CD4-positive, alpha-beta T cell (primary cell): ENCODE measurements at regions not wholly inside any gene's neighbourhood (a gene's known extent, or its start where the extent isn't known, plus 50 kb on each side); places are given as distances from the start of the nearest gene placed in this dataset.

Experiments
- ATAC-seq: fragments of 200-7000 bp; cut with Tn5 transposase; one replicate; pipeline ENCODE4 v1.10.0; 2022; ENCODE audit warnings: mild to moderate bottlenecking; ENCODE audit not compliant: poor library complexity
- CTCF ChIA-PET: fragments of 350-600 bp; sonication (Branson Sonifier 250); formaldehyde crosslinking; loops from one replicate; lab custom pipeline; 2021; ENCODE audit warnings: antibody characterized with exemption, inconsistent platforms; lab: Charles Lee
- POLR2A ChIA-PET: fragments of 350-600 bp; sonication (Branson Sonifier 250); formaldehyde crosslinking; loops from one replicate; lab custom pipeline; 2021; ENCODE audit warnings: antibody characterized with exemption, inconsistent platforms; lab: Charles Lee
- DNase-seq, 14 experiments: peaks; one replicate each; pipeline ENCODE4 v3.0.0-alpha.2; 2013 to 2020; ENCODE audit warnings: mixed read lengths in 2 of 14
- H3K27ac ChIP-seq, 2 donors: one replicate each; pipeline versions ENCODE4 v1.5.1 to v1.7.0; 2013; ENCODE audit warnings: low read length in 2 of 2, low read depth in 1 of 2, mild to moderate bottlenecking in 1 of 2
- H3K27me3 ChIP-seq, 2 experiments: 1 replicate in 1 of 2; 2 replicates in 1 of 2; pipeline versions ENCODE4 v1.6.1 to v1.7.0; 2013; ENCODE audit warnings: low read length in 2 of 2, control low read depth in 1 of 2, mild to moderate bottlenecking in 1 of 2, moderate library complexity in 1 of 2; ENCODE audit not compliant: insufficient read depth in 2 of 2, control insufficient read depth in 1 of 2
- H3K36me3 ChIP-seq: one replicate; pipeline ENCODE4 v1.6.1; 2013; ENCODE audit warnings: low read length, control low read depth; ENCODE audit not compliant: insufficient read depth
- H3K4me1 ChIP-seq: one replicate; pipeline ENCODE4 v1.6.1; 2013; ENCODE audit warnings: low read length, control low read depth; ENCODE audit not compliant: insufficient read depth
- H3K4me3 ChIP-seq: one replicate; pipeline ENCODE4 v1.5.1; 2013; ENCODE audit warnings: mild to moderate bottlenecking, low read length, moderate library complexity
- H3K9me3 ChIP-seq, 2 experiments: 1 replicate in 1 of 2; 2 replicates in 1 of 2; pipeline versions ENCODE4 v1.6.1 to v1.7.0; 2013; ENCODE audit warnings: low read length in 2 of 2, mild to moderate bottlenecking in 2 of 2, control low read depth in 1 of 2, moderate library complexity in 1 of 2; ENCODE audit not compliant: control insufficient read depth in 1 of 2, insufficient read depth in 1 of 2
- H3K27ac Mint-ChIP-seq: one replicate; pipeline ENCODE4 v1.8.0; 2020; ENCODE audit warnings: mixed read lengths
- H3K27me3 Mint-ChIP-seq: one replicate; pipeline ENCODE4 v1.8.0; 2021; ENCODE audit warnings: mixed read lengths
- H3K36me3 Mint-ChIP-seq: one replicate; pipeline ENCODE4 v1.8.0; 2021; ENCODE audit warnings: low read depth, mixed read lengths
- H3K4me1 Mint-ChIP-seq: one replicate; pipeline ENCODE4 v1.8.0; 2021; ENCODE audit warnings: low read depth, mixed read lengths
- H3K4me3 Mint-ChIP-seq: one replicate; pipeline ENCODE4 v1.8.0; 2020; ENCODE audit warnings: mild to moderate bottlenecking, mixed read lengths
- H3K9me3 Mint-ChIP-seq: one replicate; pipeline ENCODE4 v1.8.0; 2020; ENCODE audit warnings: mixed read lengths
- intact Hi-C, 2 experiments: fragments of 100-400 bp; cut with DNase I in 1 of 2; cut with micrococcal nuclease in 1 of 2; formaldehyde crosslinking; loops; one replicate each; pipeline versions ENCODE4 v1.15.1 to v1.9.0; 2023 to 2025; cut with DNase I, micrococcal nuclease
- TF ChIP-seq, protein P1 (sequence below): fragments of 200-600 bp; IDR thresholded peaks from one replicate; pipeline ENCODE4 v1.8.0; 2022; ENCODE audit warnings: antibody characterized with exemption, mild to moderate bottlenecking

DNA sequence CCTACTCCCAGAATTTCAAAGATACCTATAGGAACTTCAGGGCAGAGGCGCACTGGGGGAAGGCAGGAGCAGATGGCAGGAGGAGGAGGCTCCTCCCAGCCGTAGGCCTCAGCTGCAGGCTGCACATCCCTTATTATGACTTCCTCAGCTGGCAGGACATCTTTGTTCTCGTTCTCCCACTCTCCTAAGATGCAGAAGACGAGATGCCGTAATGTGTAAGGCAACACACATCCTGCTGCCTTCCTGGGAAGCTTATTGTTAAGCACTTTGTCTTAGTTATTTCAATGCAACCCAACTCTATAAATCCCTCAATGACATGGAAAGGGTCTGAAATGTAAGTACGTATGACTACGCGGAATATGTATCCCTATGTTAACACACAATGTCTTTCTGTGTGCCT lies 599.8 kb upstream of the MGMT start:
- Histone ChIP-seq H3K27me3 (no peaks in the 10 kb centered on the region), H3K36me3 (no peaks in the 10 kb centered on the region), H3K27ac (no peak overlapping the region), H3K4me3 (no peak overlapping the region), H3K4me1 (no peaks in the 10 kb centered on the region), H3K9me3 (peaks cover 0 to 8% of the 10 kb centered on the region in 2 experiments)
- ATAC-seq (no peak), DNase-seq (no peak)
- Mint-ChIP-seq H3K4me1 (no peaks in the 10 kb centered on the region), H3K27ac (no peak overlapping the region), H3K36me3 (no peaks in the 10 kb centered on the region), H3K9me3 (no peaks in the 10 kb centered on the region), H3K4me3 (no peak overlapping the region), H3K27me3 (no peaks in the 10 kb centered on the region)
- POLR2A ChIA-PET: no interaction called here
- CTCF ChIA-PET: no interaction called here
- TF ChIP-seq, protein P1, sequence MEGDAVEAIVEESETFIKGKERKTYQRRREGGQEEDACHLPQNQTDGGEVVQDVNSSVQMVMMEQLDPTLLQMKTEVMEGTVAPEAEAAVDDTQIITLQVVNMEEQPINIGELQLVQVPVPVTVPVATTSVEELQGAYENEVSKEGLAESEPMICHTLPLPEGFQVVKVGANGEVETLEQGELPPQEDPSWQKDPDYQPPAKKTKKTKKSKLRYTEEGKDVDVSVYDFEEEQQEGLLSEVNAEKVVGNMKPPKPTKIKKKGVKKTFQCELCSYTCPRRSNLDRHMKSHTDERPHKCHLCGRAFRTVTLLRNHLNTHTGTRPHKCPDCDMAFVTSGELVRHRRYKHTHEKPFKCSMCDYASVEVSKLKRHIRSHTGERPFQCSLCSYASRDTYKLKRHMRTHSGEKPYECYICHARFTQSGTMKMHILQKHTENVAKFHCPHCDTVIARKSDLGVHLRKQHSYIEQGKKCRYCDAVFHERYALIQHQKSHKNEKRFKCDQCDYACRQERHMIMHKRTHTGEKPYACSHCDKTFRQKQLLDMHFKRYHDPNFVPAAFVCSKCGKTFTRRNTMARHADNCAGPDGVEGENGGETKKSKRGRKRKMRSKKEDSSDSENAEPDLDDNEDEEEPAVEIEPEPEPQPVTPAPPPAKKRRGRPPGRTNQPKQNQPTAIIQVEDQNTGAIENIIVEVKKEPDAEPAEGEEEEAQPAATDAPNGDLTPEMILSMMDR: no peak
- intact Hi-C loops: no loop called here

DNA sequence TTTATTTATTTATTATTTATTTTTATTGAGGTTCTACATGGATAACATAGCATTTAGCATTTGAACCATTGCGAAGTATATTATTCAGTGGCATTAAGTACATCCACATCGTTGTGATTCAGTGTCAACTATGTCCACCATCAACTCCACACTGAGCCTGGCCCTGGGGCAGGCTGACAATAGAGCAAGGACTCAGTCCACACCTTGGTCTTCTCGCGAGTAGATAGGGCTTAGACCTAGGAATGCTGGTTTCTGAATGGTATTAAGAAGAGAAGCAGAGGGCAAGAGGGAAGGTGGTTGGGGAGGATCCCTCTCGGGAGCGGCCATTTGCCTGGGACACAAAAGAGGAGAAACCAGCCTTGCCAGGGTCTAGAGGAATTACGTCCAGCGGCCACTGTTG lies 599.2 kb upstream of the MGMT start:
- POLR2A ChIA-PET: no interaction called here
- no peaks in the 10 kb centered on the region for H3K9me3 Mint-ChIP-seq
- ATAC-seq (no peak), DNase-seq (no peak)
- Histone ChIP-seq H3K9me3 (peaks cover 0 to 8% of the 10 kb centered on the region in 2 experiments), H3K4me3 (no peak overlapping the region), H3K36me3 (no peaks in the 10 kb centered on the region), H3K4me1 (no peaks in the 10 kb centered on the region), H3K27ac (no peak overlapping the region), H3K27me3 (no peaks in the 10 kb centered on the region)
- H3K4me1 Mint-ChIP-seq: no peaks in the 10 kb centered on the region
- no peak overlapping the region for H3K27ac Mint-ChIP-seq
- TF ChIP-seq, protein P1: no peak
- no peaks in the 10 kb centered on the region for H3K36me3 Mint-ChIP-seq
- H3K4me3 Mint-ChIP-seq: no peak overlapping the region
- no peaks in the 10 kb centered on the region for H3K27me3 Mint-ChIP-seq
- intact Hi-C loops: no loop called here
- CTCF ChIA-PET: no interaction called here

DNA sequence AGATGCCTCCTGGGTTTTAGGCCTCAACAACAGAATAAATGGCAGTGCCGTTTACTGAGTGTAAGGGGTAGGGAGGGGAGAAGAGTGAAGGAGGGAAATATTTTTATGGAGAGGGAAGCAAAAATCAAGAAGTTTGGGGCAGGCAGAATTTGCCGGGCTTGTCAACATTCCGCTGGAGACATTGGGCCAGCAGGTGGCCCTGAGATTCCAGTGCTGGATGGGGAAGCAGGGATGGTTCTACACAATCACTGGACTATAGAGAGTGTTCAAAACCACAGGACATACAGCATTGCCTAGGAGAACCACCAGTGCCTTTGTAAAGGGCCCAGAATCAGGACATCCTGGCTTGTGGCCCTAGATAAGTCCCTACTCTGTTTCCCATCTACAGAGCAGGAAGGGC lies 598.6 kb upstream of the MGMT start:
- POLR2A ChIA-PET: no interaction called here
- no peak for ATAC-seq
- CTCF ChIA-PET: no interaction called here

More for the DNA sequence above, 598.6 kb upstream of the MGMT start:
- Histone ChIP-seq H3K27ac (no peak overlapping the region), H3K9me3 (peaks cover 0 to 8% of the 10 kb centered on the region in 2 experiments), H3K36me3 (no peaks in the 10 kb centered on the region), H3K4me3 (no peak overlapping the region), H3K4me1 (no peaks in the 10 kb centered on the region), H3K27me3 (no peaks in the 10 kb centered on the region)
- DNase-seq: no peak
- Mint-ChIP-seq H3K36me3 (no peaks in the 10 kb centered on the region), H3K9me3 (no peaks in the 10 kb centered on the region), H3K27me3 (no peaks in the 10 kb centered on the region), H3K27ac (no peak overlapping the region), H3K4me3 (no peak overlapping the region), H3K4me1 (no peaks in the 10 kb centered on the region)
- TF ChIP-seq, protein P1: no peak
- intact Hi-C loops: no loop called here
